WI38 (cell line): ENCODE measurements at regions not wholly inside any gene's neighbourhood (a gene's known extent, or its start where the extent isn't known, plus 50 kb on each side); places are given as distances from the start of the nearest gene placed in this dataset.

Experiments used
- H3K4me3 ChIP-seq: 2 replicates; pipeline ENCODE4 v1.5.1; 2011; ENCODE audit warnings: low read depth, mild to moderate bottlenecking, control low read depth, low read length
- TF ChIP-seq, protein P1 (sequence below): IDR thresholded peaks from 2 replicates; pipeline ENCODE4 v1.5.1; 2012; ENCODE audit warnings: low read depth, mild to moderate bottlenecking, control low read depth, low read length

DNA sequence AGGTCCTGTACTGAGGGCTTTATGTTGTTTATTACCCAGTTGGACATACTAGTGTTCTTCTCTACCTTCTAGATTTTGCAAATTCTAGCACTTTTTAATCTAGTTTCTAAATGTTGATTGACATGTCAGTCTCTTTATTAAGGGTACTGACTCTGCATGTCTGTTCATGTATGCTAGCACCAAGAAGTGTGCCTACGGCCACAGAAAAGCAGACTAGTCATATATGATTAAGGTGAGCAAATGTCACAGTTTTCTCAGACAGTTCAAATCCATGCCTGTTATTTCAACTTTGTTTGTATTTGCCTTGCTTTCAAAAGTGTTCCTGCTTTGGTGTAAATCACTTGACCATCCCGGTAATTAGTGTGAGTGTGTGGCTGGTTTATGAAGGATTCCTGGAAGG, 145.0 kb upstream of the DSEL start:
- no peak overlapping the region for H3K4me3 ChIP-seq
- TF ChIP-seq, protein P1, sequence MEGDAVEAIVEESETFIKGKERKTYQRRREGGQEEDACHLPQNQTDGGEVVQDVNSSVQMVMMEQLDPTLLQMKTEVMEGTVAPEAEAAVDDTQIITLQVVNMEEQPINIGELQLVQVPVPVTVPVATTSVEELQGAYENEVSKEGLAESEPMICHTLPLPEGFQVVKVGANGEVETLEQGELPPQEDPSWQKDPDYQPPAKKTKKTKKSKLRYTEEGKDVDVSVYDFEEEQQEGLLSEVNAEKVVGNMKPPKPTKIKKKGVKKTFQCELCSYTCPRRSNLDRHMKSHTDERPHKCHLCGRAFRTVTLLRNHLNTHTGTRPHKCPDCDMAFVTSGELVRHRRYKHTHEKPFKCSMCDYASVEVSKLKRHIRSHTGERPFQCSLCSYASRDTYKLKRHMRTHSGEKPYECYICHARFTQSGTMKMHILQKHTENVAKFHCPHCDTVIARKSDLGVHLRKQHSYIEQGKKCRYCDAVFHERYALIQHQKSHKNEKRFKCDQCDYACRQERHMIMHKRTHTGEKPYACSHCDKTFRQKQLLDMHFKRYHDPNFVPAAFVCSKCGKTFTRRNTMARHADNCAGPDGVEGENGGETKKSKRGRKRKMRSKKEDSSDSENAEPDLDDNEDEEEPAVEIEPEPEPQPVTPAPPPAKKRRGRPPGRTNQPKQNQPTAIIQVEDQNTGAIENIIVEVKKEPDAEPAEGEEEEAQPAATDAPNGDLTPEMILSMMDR: no peak

DNA sequence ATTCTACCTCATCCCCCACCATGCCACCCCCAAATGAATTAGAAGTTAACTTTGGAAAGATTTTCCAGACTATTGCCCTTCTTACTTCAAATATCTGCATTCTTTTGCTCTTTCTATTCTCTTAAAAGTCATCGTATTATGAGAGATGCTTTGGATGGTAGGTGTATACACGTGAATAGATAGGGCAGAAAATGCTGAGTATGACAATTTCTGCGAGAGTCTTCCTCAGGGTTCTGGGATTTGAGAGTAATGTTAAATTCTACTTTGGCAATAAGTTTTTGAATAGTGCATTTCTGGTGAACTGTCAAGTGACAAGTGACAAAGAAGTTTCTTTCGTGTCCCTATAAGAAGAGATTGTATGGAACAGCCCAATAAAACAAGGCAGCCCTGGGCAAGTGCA, 137.6 kb upstream of the DSEL start:
- TF ChIP-seq, protein P1: no peak
- no peak overlapping the region for H3K4me3 ChIP-seq

DNA sequence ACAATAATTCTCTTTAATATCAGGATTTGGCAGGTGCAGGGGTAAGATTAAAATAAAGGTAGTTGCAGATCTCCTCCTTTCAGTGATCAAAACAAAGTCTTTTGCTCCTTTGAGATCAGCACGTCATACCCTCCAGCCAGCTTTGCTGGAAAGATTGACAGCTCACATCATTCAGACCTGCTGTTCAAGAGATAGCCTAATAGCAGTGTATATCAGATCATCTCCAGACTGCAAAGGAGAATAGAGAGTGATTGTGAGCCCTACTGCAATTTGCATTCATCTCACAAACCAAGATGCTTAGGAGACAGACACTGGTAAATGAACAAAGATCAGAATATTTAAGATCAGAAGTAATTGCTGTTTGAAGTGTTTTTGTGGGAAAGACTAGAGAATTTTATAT, 135.8 kb upstream of the DSEL start:
- H3K4me3 ChIP-seq: no peak overlapping the region
- TF ChIP-seq, protein P1: no peak

DNA sequence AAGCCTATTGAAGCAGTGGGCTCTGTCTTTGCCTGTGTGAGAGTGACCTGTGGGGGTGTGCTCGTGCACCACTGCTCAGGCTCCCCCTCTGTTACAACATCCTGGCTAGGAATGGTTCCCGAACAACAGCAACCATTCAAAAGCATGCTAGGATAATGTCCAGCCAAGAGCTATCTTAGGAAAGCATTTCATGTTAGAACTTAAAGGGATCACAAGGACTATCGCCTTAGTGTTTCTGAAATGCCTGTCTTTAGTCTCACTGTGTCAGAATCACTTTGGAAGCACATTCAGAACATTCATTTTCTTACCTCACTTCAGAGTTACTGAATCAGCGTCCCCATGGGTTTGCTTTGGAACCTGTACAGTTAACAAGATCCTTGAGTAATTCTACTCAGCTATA, 134.9 kb upstream of the DSEL start:
- TF ChIP-seq, protein P1: no peak
- H3K4me3 ChIP-seq: no peak overlapping the region

DNA sequence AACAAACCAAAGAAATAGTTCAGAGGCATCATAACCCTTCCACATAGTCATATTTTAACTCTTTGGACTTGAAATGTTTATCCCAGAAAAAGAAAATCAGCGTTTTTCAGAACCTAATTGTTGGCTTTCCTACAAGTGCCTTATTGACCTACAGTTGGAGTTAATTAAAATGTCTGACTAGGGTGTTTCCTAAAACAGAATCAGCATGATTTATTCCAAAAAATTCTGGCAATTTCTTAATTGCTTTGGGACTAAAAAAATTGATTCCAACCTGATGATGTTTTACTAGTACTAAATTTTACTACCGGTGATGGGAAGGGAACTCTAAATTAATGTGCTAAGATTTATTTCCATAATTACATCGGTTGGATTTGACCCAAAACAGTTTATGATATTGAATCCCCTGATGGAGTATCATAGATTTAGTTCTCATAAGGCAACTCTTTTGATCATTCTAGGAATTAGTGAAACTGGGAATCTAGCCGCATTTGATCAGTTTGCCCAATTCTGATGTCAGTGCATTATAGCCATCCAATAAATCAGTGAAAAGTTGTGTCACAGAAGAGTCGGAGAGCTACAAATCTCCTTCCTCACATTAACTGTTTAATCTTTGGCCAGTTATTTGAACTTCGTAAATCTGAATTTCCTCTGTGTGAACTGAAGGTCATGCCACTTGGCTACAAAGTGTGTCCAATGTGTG, 134.3 kb upstream of the DSEL start:
- TF ChIP-seq, protein P1: no peak
- H3K4me3 ChIP-seq: no peak overlapping the region

DNA sequence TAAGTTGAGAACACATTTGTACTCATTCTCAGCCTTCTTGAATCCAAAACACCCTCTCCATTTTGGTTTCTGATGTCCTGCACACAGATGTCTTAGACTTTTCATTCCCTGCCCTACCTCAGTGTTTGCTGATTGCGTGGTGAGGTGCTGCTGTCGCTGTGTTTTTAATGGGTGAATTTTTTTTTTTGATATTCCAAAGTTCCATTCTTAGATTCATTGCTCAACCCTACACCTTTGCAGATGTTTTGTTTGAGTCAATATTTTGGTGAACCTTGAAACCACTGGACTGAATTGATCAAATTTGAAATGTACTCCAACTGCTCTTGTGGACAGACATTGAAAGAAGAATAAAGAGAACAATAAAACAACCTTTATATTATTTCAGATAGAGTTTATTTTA, 130.4 kb upstream of the DSEL start:
- TF ChIP-seq, protein P1: no peak
- H3K4me3 ChIP-seq: no peak overlapping the region

DNA sequence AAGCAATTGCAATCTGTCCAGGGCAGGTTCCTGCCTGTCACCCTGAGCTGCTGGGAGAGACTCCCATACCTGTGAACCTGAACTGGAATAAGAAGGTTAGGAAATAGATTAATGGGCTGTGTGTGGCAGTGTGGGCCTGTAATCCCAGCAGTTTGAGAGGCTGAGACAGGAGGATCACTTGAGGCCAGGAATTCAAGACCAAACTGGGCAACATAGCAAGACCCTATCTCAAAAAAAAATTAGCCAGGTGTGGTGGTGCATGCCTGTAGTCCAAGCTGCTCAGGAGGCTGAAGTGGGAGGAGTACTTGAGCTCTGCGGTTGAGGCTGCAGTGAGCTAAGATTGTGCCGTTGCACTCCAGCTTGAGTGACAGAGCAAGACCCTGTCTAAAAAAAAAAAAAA, 127.7 kb upstream of the DSEL start:
- no peak overlapping the region for H3K4me3 ChIP-seq
- TF ChIP-seq, protein P1: no peak
